ENCODE measurements at regions not wholly inside any gene's neighbourhood (a gene's known extent, or its start where the extent isn't known, plus 50 kb on each side); places are given as distances from the start of the nearest gene placed in this dataset.

DNA sequence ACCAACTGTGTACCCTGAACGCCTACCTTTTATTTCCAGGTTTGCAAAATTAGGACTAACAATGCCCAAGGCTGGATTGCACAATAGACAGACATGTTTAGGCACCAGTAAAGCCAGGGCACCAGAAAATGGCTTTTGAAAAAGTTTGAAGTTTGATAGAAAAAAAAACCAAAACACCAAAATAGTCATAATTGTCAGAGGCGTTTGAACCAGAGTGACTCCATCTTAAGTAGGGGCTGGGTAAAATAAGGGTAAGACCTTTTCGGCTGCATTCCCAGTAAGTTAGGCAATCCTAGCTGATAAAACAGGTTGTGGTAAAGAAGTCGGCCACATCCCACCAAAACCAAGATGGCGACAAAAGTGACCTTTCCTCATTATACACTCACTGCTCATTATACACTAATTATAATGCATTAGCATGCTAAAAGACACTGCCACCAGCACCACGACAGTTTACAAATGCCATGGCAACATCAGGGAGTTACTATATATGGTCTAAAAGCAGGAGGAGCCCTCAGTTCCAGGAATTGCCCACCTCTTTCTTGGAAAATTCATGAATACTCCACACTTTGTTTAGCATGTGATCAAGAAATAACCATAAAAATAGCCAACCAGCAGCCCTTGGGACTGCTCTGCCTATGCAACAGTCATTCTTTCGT is 71.2 kb upstream of the EPCAM start (continued):
- TF ChIP-seq ZKSCAN8 (CRISPR knock-in tag; IDR thresholded peaks at IDR 0.05) (peak; percentile 96), MAZ (CRISPR knock-in tag; conservative IDR thresholded peaks at IDR 0.05 in 1 of 2, IDR thresholded peaks at IDR 0.05 in 1 of 2) (peak; percentile 48 to 74; a peak in 2 of 4 replicates), GTF2A2 (tag; IDR thresholded peaks at IDR 0.05) (peak; percentile 94), ZNF436 (CRISPR knock-in tag; IDR thresholded peaks at IDR 0.05) (no peak), U2AF2 (optimal IDR thresholded peaks at IDR 0.05; ENCODE audit: low read depth, low read length) (no peak), HNRNPL (IDR thresholded peaks at IDR 0.05; ENCODE audit: low read depth, low read length) (no peak), POLR3A (IDR thresholded peaks at IDR 0.05; ENCODE audit: borderline replicate concordance, extremely low read depth, insufficient read depth, insufficient read length) (no peak), GTF2F1 (IDR thresholded peaks at IDR 0.05; ENCODE audit: low read depth, low read length) (no peak), SP1 (CRISPR knock-in tag; IDR thresholded peaks at IDR 0.05) (no peak), NFXL1 (CRISPR knock-in tag; IDR thresholded peaks at IDR 0.05) (peak; percentile 95), FOXP1 (CRISPR knock-in tag; IDR thresholded peaks at IDR 0.05) (no peak), MAFK (IDR thresholded peaks at IDR 0.05; ENCODE audit: low read length) (no peak), ZNF23 (CRISPR knock-in tag; IDR thresholded peaks at IDR 0.05) (peak; percentile 76)
- TF ChIP-seq, protein P1, sequence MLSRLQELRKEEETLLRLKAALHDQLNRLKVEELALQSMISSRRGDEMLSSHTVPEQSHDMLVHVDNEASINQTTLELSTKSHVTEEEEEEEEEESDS (CRISPR knock-in tag; IDR thresholded peaks at IDR 0.05) = peak; percentile 43; the same call in 1 of the 2 replicates
- TF ChIP-seq, protein P2, sequence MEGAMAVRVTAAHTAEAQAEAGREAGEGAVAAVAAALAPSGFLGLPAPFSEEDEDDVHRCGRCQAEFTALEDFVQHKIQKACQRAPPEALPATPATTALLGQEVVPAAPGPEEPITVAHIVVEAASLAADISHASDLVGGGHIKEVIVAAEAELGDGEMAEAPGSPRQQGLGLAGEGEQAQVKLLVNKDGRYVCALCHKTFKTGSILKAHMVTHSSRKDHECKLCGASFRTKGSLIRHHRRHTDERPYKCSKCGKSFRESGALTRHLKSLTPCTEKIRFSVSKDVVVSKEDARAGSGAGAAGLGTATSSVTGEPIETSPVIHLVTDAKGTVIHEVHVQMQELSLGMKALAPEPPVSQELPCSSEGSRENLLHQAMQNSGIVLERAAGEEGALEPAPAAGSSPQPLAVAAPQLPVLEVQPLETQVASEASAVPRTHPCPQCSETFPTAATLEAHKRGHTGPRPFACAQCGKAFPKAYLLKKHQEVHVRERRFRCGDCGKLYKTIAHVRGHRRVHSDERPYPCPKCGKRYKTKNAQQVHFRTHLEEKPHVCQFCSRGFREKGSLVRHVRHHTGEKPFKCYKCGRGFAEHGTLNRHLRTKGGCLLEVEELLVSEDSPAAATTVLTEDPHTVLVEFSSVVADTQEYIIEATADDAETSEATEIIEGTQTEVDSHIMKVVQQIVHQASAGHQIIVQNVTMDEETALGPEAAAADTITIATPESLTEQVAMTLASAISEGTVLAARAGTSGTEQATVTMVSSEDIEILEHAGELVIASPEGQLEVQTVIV (CRISPR knock-in tag; IDR thresholded peaks at IDR 0.05; ENCODE audit: borderline replicate concordance) = peak; percentile 83
- TF ChIP-seq, protein P3, sequence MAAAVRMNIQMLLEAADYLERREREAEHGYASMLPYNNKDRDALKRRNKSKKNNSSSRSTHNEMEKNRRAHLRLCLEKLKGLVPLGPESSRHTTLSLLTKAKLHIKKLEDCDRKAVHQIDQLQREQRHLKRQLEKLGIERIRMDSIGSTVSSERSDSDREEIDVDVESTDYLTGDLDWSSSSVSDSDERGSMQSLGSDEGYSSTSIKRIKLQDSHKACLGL (CRISPR knock-in tag; IDR thresholded peaks at IDR 0.05; ENCODE audit: borderline replicate concordance, poor library complexity, severe bottlenecking) = peak; percentile 55
- TF ChIP-seq, protein P4, sequence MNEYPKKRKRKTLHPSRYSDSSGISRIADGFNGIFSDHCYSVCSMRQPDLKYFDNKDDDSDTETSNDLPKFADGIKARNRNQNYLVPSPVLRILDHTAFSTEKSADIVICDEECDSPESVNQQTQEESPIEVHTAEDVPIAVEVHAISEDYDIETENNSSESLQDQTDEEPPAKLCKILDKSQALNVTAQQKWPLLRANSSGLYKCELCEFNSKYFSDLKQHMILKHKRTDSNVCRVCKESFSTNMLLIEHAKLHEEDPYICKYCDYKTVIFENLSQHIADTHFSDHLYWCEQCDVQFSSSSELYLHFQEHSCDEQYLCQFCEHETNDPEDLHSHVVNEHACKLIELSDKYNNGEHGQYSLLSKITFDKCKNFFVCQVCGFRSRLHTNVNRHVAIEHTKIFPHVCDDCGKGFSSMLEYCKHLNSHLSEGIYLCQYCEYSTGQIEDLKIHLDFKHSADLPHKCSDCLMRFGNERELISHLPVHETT (CRISPR knock-in tag; conservative IDR thresholded peaks at IDR 0.05 in 1 of 2, IDR thresholded peaks at IDR 0.05 in 1 of 2) = peak in 1 of 2 experiments; percentile 98; a peak in 2 of 4 replicates
- TF ChIP-seq, protein P5, sequence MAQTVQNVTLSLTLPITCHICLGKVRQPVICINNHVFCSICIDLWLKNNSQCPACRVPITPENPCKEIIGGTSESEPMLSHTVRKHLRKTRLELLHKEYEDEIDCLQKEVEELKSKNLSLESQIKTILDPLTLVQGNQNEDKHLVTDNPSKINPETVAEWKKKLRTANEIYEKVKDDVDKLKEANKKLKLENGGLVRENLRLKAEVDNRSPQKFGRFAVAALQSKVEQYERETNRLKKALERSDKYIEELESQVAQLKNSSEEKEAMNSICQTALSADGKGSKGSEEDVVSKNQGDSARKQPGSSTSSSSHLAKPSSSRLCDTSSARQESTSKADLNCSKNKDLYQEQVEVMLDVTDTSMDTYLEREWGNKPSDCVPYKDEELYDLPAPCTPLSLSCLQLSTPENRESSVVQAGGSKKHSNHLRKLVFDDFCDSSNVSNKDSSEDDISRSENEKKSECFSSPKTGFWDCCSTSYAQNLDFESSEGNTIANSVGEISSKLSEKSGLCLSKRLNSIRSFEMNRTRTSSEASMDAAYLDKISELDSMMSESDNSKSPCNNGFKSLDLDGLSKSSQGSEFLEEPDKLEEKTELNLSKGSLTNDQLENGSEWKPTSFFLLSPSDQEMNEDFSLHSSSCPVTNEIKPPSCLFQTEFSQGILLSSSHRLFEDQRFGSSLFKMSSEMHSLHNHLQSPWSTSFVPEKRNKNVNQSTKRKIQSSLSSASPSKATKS (CRISPR knock-in tag; IDR thresholded peaks at IDR 0.05) = peak; percentile 86; the same call in 1 of the 2 replicates

All from K562 (cell line).